C1 segment of cervical spinal cord (tissue), 14 donors: ENCODE measurements at regions not wholly inside any gene's neighbourhood (a gene's known extent, or its start where the extent isn't known, plus 50 kb on each side); places are given as distances from the start of the nearest gene placed in this dataset.

Experiments used
- DNase-seq, 14 donors: peaks; one replicate each; lab custom pipeline; 2025; lab: John Stamatoyannopoulos, UW

DNA sequence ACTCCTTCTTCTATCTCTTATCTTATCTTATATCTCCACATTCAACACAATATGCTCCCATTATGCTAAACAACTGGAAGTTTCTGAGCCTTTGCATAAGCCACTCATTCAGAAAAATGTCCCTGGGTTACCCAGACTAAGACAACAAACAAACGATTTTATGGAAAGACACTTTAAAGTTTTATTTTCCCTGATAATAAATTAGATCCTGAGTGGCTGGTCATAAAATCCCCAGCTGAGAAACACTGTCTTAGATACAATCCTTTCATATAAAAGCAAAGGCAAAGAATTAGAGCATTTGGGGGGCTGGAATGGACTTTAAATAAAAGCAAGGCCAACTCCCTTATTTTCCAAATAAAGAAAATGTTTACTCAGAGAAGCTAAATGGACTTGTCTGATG, 322.3 kb downstream of the GBE1 start:
- DNase-seq = no peak

DNA sequence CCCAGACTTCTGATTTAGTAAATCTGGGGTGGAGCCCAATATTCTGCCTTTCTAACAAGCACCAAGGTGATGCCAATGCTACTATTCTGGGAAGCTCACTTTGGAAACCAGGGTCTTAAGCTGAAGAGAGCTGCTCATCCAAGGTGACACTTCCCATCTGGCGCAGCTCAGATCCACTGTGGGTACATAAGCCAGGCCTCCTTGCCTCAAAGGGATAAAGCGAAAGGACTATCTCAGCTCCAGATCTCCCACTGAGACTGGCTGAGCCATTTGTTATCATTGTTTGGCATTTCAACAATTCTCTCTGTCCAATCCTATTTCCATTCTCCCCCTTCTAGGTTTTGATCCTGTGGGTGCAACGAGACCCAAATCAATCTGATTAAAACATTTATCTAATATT, 323.8 kb downstream of the GBE1 start:
- DNase-seq = peak in 3 of 14 donors; percentile 8 to 97 (median 13)

DNA sequence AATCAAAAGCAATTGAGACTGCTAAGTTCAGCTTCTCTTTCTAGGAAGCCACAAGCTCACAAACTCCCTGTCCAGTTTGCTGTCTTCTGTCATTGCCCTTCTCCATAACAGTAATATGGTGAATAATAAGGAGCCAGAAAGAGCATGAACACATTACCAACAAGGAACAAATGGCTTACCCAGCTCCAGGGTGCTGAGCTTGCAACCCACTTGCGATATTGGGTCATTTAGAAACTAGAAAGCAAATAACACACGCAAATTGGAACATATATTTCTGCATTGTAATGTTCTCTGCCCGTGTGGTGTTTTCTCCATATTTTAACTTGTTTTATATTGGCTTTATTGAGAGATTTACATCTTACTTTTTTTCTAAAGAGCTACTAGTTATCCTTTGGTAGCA, 325.3 kb downstream of the GBE1 start:
- DNase-seq = no peak

DNA sequence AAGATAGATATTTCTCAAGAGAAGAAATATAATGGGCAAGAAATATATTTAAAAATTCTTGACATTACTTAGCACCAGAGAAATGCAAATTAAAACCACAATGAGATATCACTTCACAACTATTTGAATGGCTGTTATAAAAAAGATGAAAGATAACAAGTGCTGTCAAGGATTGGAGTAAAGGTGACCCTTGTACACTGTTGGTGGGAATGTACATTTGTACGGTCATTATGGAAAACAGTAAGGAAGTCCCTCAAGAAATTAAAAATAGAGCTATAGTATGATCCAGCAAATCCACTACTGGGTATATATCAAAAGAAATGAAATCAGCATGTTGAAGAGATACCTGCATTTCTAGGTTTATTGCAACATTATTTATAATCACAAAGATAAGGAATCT, 326.4 kb downstream of the GBE1 start:
- DNase-seq = no peak

DNA sequence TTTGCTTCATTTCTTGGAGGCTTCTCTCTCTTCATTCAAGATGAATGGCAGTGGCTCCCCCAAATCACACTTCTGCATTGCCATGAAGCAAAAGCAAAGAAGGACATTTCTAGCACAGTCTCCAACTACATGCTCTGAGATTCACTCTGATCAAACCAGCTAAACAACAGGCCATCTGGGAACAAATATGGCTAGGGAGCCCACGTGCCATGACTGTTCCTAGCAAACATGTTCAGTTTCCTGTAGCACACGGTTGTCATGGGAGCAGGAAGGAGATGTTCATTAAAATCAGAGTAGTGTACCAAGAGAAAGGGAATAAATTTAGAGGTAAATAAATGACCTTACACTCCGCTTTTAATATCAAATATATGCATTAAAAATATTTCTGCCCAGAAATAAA, 327.3 kb downstream of the GBE1 start:
- DNase-seq = peak in 1 of 14 donors; percentile 15

DNA sequence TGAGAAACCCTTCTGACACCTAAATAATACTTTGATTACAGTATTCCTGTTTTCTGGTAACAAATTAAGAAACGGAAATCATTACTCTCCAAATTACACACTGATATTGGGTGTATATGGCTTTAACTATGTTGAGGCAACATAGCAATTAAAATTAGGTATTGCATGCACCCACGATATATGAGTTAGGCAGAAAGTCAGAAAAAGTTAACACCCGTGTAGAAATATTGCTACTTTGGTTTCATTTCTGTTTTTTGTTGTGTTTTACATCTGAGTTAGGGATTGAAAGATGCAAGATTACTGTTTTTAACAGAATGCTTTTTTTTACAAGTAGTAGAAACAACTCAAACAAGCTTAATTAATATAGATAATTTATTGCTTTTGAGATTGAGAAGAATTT, 327.8 kb downstream of the GBE1 start:
- no peak for DNase-seq

DNA sequence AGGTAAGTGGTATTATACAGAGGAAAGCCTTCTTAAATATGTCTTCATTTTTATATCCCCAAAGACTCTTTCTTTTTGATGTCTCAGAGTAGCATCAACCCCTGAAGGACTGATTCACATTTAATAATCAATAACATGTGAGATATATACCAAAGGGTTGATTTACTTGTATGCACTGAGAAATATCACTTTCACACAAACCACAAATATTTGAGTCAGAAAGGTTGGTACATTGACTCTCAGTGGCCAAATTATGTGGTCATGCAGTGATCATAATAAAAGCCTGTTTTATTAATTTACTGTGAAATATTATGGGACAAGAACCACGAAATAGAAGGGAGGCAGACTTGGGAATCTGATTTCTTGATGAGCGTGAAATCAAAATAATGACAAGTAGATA, 329.0 kb downstream of the GBE1 start:
- DNase-seq = no peak

DNA sequence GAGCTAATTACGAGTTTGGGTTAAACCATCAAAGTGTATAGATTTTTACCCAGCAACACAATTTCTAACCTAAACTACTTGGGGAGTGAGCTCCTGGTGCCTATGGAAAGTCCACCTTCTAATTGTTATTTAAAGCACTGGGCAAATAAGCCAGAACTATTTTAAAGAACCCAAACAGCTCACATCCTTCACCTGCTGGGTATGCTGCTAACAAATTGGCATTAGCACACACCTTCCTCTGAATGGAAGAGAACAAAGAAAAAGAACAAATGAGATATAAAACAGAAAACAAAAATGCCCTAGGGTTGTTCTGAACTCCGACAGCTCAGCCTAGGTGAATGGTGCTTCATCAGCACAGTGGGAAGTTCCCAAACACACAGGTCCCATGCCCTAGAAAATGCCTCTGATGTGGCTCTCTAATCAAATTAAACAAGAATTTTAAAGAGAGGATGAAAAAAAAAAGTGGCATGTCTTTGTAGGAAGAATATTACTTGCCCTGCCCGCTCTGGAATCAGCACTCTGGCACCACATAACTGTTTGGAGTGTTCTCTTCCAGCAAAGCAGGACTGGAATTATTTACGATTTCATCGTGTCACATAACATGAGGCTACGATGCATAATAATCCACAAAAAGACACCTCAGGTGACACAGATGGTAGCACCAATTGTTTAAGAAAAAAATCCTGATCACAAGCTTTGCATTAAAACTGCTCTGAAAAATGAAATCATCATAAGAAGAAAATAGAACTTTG, 334.4 kb downstream of the GBE1 start:
- peak in 1 of 14 donors; percentile 37 for DNase-seq

DNA sequence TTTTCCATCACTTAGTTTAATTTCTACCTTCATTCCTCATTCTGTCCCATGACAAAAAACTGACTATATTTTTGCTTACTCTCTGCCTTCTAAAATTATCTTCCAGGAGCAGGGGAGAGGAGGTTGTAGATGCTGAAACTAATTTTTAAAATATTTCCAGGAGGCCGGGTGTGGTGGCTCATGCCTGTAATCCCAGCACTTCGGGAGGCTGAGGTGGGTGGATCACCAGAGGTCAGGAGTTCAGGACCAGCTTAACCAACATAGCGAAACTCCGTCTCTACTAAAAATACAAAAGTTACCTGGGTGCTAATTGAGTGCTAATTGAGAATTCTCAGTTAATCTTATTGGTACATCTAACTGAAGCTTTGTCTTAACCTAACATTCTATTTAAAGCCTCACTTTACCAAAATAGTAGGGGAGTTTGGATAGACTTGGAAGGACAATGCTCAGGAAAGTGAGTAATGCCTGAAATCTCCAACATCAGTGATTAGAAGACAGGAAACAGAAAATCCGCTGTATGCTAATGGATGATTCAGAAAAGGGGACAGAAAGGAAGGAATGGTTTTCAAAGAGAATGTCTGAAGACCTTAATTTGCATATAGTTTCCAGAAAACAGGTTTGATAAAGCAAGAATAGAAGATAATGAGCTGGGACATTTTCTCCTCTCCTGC, 336.1 kb downstream of the GBE1 start:
- no peak for DNase-seq

DNA sequence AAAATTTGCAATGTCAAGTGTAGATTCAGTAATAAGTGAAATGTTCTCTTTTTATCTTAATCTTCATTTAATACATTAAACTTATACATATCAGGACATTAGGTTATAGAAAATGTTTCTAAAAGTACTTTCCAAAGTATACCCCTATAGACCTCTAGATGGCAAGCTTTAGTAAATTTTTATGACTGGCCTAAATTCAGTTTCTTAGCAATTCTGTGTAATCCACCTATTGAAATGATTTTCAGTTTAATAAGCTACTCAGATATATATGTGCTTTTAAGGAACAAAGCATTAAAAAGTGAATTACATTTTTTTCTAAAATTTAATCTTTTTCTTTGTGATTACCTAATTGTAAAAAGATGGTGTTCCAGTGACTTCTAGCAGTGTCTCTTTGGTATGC, 342.2 kb downstream of the GBE1 start:
- DNase-seq = no peak

DNA sequence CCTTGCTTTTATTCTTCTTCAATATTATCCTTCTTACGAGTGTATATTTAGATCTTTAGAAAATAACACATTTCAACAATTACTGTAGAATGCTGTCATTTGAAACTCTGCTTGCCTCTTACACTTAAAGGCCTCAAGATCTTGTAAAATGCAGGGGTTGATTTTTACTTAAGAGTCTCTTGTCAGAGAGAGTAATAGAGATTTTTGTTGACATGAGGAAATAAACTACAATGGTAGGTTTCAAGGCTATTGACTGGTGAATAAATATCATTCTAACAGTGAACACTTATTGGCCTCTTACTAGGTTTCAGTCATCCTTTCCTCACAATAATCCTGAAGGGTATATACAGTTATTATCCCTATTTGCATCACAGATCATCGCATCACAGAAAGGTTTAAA, 344.6 kb downstream of the GBE1 start:
- no peak for DNase-seq

DNA sequence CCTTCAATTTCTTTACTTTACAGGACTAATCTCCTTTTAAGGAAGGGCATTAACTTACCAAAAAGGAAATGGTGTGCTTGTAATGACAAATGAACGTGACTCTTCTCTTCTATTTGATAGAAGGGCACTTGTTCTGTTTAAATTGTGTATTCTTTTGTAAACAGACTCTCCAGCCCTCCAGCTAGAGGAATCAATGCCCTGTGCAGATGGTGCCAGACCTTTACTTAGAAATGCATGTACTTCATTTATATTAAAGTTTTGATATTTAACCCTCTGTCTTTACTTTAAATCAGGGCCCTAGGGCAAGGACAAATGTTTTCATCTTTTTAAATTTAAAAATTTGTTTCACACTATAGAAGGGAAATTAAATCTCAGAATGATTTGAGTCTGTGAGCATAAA, 355.1 kb downstream of the GBE1 start:
- DNase-seq = no peak

DNA sequence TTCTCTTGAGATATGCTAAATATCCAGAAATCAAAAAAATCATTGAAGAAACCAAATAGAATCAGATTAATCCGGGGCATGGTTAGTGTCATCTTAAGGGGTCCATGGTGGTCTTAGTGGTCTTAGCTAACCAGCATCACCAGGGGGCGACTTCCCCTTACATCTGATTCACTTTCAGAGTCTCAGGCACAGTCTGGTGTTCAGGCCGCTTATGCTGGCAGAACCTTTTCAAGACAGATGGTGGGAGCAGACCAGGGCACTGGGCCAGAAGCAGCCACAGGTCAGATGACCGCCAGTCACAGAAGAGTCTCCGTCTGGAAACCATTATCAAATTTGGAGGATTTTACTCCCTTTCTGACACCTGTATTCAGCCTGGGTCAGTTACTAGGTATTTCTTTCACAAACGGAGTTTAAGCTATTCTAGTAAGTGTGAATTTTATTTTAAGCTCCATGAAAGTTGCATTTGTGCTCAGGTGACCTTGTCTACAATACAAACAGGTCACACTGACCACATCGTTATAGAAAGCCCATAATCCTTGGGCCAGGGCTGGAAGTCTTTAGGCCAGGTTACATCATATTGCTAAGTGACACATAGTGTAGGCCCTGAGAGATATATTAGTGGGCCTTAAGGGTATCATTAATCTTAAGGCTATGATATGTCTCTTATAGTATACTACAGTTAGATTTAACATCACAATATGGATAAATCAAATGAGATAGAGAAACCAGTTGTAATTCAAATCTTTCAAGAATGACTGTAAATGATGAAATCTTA, 365.5 kb downstream of the GBE1 start:
- DNase-seq = peak in 3 of 14 donors; percentile 8 to 91 (median 42)

DNA sequence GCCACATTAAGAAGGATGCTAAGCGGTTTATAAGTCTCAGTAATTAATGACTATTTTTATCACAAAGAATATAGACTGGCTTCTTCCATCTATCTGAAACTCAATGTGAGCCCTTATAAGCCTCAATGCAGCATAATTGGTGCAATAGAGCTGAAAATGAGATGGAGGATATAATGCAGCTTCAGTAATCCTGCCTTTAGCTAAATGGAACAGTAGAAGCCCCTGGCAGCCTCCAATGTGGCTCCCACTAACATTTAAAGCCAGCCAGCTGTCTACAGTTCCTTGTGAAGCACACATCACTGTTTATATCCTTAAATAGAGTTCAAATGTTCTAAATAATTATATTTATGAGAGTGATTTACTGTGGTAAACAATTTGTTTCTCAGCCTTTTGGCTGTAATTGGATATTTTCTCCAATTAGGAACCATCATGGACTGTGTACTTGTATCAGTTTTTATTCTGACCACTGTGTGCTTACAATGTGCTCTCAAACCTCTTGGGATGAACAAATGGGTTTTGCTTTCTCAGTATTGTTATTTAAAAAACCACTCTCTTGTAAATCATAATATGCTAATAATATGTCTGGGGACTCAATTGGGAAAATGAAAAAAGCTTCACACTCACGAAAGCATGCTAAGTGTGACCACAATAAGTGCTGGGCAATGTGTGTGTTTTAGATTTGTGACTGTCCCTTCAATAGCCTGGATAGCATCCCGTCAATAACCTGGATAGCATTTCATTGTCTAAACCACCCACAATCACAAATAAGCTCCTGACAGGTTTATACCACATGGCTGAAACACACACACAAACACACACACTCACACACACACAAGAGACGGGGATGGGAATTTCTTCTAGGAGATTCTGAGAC, 366.6 kb downstream of the GBE1 start:
- peak in 1 of 14 donors; percentile 30 for DNase-seq

DNA sequence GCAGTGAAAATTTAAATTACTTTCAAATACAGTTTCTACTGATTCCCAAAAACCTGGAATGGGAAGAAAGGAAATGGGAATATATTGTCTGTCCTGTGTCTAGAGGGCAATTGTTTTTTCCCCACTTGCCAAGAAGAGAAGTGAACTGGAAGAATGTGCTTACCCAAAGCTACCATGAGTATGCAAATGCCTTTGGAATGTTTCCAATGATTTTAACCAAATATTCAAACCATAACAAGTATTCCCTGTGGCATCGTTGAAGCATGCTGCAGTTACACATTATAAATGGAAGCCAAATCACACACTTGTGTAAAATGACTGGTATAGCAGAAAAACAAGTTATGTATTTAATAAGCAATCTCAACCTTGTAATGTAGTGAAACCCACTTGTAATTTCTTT, 368.2 kb downstream of the GBE1 start:
- no peak for DNase-seq

DNA sequence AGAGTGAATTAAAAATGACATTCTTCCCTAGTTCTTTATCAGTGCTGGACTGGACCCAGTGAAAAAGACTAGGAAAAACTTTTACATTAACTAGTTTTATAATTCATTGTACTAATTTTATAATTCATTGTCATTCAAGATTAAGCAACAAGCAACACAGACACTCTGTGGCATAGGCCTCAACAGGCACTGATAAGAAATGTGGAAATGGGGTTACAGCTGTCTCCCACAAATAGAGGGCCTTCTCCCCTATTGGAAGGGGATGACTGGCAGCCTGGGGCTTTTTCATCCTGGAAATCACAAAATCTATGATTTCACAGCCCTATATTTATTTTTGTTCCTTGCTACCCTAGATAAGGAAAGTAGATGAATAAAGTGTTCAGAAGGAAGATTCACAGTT, 370.6 kb downstream of the GBE1 start:
- DNase-seq = no peak

DNA sequence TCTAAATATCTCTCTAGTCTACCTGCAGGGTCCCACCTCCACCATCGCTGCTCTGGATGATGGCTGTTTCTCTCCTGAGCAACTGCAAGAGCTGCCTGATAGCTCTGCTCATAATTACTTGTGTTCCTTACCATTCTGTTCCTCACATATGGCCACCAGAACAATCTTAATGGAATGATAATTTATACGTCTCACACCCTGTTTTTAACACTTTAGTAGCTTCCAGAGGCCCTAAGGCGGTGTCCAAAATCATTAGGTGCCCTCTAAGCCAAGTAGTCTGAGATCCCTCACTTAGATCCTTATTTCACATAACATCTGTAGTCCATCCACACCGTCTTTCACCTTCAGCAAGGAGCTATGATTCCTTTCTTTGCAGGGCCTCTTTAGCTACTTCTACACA, 373.3 kb downstream of the GBE1 start:
- no peak for DNase-seq

DNA sequence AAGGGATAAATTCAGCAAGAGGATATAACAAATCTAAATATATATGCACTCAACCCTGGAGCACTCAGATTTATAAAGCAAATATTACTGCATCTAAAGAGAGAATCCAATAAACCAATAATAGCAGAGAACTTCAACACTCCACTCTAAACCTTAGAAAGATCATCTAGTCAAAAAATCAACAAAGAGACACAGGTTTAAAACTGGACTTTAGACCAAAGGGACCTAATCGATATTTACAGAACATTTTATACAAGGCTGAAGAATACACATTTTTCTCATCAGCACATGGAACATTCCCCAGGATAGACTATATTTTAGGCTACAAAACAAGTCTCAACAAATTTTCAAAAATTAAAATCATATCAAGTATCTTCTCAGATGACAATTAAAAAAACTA, 379.0 kb downstream of the GBE1 start:
- no peak for DNase-seq

DNA sequence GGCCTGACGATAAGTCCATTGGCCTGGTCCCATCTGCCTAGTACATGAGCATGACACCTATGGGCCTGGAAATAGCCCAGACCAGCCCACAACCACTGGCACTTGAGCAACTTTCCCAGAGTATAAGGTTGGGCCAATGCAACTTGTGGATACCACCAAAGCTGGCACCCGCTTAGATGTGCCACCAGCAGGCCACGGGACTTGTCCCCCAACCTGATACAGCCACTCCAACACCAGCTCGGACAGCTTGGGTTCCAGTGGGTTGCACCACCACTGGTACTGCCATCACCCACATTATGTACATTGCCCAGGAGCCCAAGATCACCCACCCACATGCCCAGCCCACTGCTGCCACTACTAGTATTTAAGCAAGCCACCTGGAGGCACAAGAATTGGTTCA, 381.2 kb downstream of the GBE1 start:
- no peak for DNase-seq

DNA sequence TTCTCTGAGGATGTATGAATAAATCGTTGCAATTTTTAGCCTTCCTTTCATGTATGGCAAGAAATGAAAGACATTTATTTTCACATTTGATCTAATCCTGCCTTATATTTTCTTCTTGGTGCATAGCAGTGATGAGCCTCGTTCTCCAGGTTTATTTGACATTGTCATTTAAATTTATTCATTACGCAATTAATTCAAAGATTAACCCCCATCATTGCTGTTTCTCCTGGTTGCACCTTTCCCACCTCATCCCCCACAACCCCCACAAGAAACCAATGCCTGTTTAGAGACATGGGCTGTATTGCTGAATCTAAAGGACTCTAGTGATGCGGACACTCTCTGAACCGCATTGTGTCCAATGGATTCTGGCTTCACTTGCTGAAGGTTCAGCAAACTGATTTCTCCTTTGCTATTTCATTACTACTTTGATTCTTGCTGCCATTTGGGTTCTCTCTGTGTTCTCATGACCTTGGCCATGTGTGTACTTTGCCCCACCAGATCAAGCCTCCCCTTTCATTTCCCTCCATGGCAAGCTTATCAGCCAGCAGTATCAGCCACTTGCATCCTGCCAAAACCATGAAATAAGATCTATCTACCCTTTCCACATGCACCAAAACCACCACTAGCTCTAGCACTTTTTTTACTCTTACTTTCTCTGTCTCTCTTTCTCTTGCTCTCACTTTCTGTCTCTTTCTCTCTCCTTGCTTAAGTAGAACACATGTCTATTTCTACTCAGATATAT, 382.7 kb downstream of the GBE1 start:
- DNase-seq = no peak

DNA sequence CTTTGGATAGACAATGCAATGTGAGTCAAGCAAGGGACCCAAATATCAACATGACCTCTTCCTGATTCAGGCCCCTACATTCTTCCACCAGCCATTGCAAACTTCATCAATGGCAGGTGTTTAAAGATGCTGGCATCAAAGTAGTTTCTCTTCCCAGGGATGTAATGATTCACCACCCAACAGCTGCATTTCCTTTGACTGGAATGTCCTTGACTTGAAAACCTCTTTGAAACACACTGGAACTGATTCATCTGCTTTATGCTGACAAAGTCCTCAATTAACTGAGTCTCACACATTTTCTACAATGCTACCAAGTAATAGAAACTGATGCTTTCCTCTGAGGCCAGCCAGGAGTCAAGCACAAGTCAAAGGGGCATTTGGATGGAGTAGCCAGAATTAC, 385.5 kb downstream of the GBE1 start:
- no peak for DNase-seq
